ENCODE measurements at regions not wholly inside any gene's neighbourhood (a gene's known extent, or its start where the extent isn't known, plus 50 kb on each side); places are given as distances from the start of the nearest gene placed in this dataset.
A peak's percentile ranks its signal among the peaks of the same experiment; 100 is the strongest.

- TF ChIP-seq CTCF (conservative IDR thresholded peaks at IDR 0.05) (peak; percentile 61), EZH2 (IDR thresholded peaks at IDR 0.05; ENCODE audit: low read depth) (no peak)
These were observed 59.2 kb upstream of the TSPAN8 start for GRCh38 chr12:71216725-71217579.

Measured in PC-9 (cell line).